T-helper 17 cell (primary cell): ENCODE measurements at regions not wholly inside any gene's neighbourhood (a gene's known extent, or its start where the extent isn't known, plus 50 kb on each side); places are given as distances from the start of the nearest gene placed in this dataset.

Experiments
- ATAC-seq: fragments of 150-1000 bp; cut with Tn5 transposase; 2 replicates; pipeline ENCODE4 v1.10.0; 2021; ENCODE audit warnings: mild to moderate bottlenecking, moderate library complexity
- DNase-seq, 3 donors: peaks; one replicate each; pipeline versions ENCODE4 v3.0.0 to v3.0.0-alpha.2; 2020 to 2021
- H3K9me3 ChIP-seq: one replicate; pipeline ENCODE4 v1.7.0; 2013; ENCODE audit warnings: low read length, mild to moderate bottlenecking; ENCODE audit not compliant: control insufficient read depth, poor library complexity, severe bottlenecking
- H3K27ac Mint-ChIP-seq: one replicate; pipeline ENCODE4 v1.8.0; 2022; ENCODE audit warnings: mild to moderate bottlenecking, moderate library complexity, mixed read lengths
- H3K27me3 Mint-ChIP-seq: one replicate; pipeline ENCODE4 v1.8.0; 2022; ENCODE audit warnings: mixed read lengths
- H3K36me3 Mint-ChIP-seq: one replicate; pipeline ENCODE4 v1.8.0; 2022; ENCODE audit warnings: low read depth, mixed read lengths
- H3K4me1 Mint-ChIP-seq: one replicate; pipeline ENCODE4 v1.8.0; 2022; ENCODE audit warnings: mild to moderate bottlenecking, mixed read lengths
- H3K4me3 Mint-ChIP-seq: one replicate; pipeline ENCODE4 v1.8.0; 2022; ENCODE audit warnings: mild to moderate bottlenecking, moderate library complexity, mixed read lengths

- Mint-ChIP-seq H3K27me3 (peaks cover 52% of the 10 kb centered on the region), H3K4me3 (no peak overlapping the region), H3K27ac (no peak overlapping the region), H3K36me3 (no peaks in the 10 kb centered on the region), H3K4me1 (peaks cover 2% of the 10 kb centered on the region)
- ATAC-seq (no peak), DNase-seq (no peak)
- no peaks in the 10 kb centered on the region for H3K9me3 ChIP-seq
These were observed 99.1 kb upstream of the ERG start for GRCh38 chr21:38597421-38597820.

GRCh38 chr21:38598413-38598812, 100.1 kb upstream of the ERG start:
- DNase-seq (no peak), ATAC-seq (no peak)
- no peak overlapping the region for H3K4me3 Mint-ChIP-seq
- H3K4me1 Mint-ChIP-seq, result peaks cover 2% of the 10 kb centered on the region
- H3K36me3 Mint-ChIP-seq, result no peaks in the 10 kb centered on the region
- no peaks in the 10 kb centered on the region for H3K9me3 ChIP-seq
- peaks cover 46% of the 10 kb centered on the region for H3K27me3 Mint-ChIP-seq
- H3K27ac Mint-ChIP-seq, result no peak overlapping the region

- no peak overlapping the region for H3K27ac Mint-ChIP-seq
- H3K4me1 Mint-ChIP-seq, result peaks cover 2% of the 10 kb centered on the region
- no peak for DNase-seq
- H3K9me3 ChIP-seq, result no peaks in the 10 kb centered on the region
- H3K4me3 Mint-ChIP-seq, result no peak overlapping the region
- no peaks in the 10 kb centered on the region for H3K36me3 Mint-ChIP-seq
- no peak for ATAC-seq
- peaks cover 41% of the 10 kb centered on the region for H3K27me3 Mint-ChIP-seq
These were observed 101.2 kb upstream of the ERG start for GRCh38 chr21:38599381-38599975.

GRCh38 chr21:38600106-38600505, 101.8 kb upstream of the ERG start:
- no peaks in the 10 kb centered on the region for H3K9me3 ChIP-seq
- H3K27me3 Mint-ChIP-seq, result peaks cover 35% of the 10 kb centered on the region
- no peak for DNase-seq
- H3K4me1 Mint-ChIP-seq, result peaks cover 2% of the 10 kb centered on the region
- H3K4me3 Mint-ChIP-seq, result no peak overlapping the region
- no peak for ATAC-seq
- no peaks in the 10 kb centered on the region for H3K36me3 Mint-ChIP-seq
- H3K27ac Mint-ChIP-seq, result no peak overlapping the region

- no peak overlapping the region for H3K27ac Mint-ChIP-seq
- ATAC-seq (no peak), DNase-seq (no peak)
- H3K4me3 Mint-ChIP-seq, result no peak overlapping the region
- H3K36me3 Mint-ChIP-seq, result no peaks in the 10 kb centered on the region
- H3K27me3 Mint-ChIP-seq, result peaks cover 7% of the 10 kb centered on the region
- no peaks in the 10 kb centered on the region for H3K4me1 Mint-ChIP-seq
- H3K9me3 ChIP-seq, result no peaks in the 10 kb centered on the region
These were observed 107.0 kb upstream of the ERG start for GRCh38 chr21:38605236-38605635.

- ATAC-seq (no peak), DNase-seq (no peak)
- H3K27me3 Mint-ChIP-seq, result peaks cover 4% of the 10 kb centered on the region
- H3K9me3 ChIP-seq, result no peaks in the 10 kb centered on the region
- no peaks in the 10 kb centered on the region for H3K4me1 Mint-ChIP-seq
- no peak overlapping the region for H3K27ac Mint-ChIP-seq
- H3K4me3 Mint-ChIP-seq, result no peak overlapping the region
- H3K36me3 Mint-ChIP-seq, result no peaks in the 10 kb centered on the region
These were observed 111.3 kb upstream of the ERG start for GRCh38 chr21:38609580-38609979.

- Mint-ChIP-seq H3K4me1 (no peaks in the 10 kb centered on the region), H3K36me3 (no peaks in the 10 kb centered on the region), H3K27ac (no peak overlapping the region), H3K27me3 (peaks cover 6% of the 10 kb centered on the region), H3K4me3 (no peak overlapping the region)
- H3K9me3 ChIP-seq, result no peaks in the 10 kb centered on the region
- DNase-seq (no peak), ATAC-seq (no peak)
These were observed 112.5 kb upstream of the ERG start for GRCh38 chr21:38610623-38611251.

- H3K9me3 ChIP-seq, result no peaks in the 10 kb centered on the region
- ATAC-seq, result no peak
- Mint-ChIP-seq H3K4me1 (no peaks in the 10 kb centered on the region), H3K36me3 (no peaks in the 10 kb centered on the region), H3K4me3 (no peak overlapping the region), H3K27ac (no peak overlapping the region), H3K27me3 (peaks cover 6% of the 10 kb centered on the region)
- no peak for DNase-seq
These were observed 113.0 kb upstream of the ERG start for GRCh38 chr21:38611277-38611676.

GRCh38 chr21:38613686-38614085, 115.4 kb upstream of the ERG start:
- Mint-ChIP-seq H3K36me3 (no peaks in the 10 kb centered on the region), H3K27ac (no peak overlapping the region), H3K4me3 (no peak overlapping the region), H3K4me1 (no peaks in the 10 kb centered on the region), H3K27me3 (peaks cover 13% of the 10 kb centered on the region)
- no peak for ATAC-seq
- no peak for DNase-seq
- no peaks in the 10 kb centered on the region for H3K9me3 ChIP-seq

- H3K36me3 Mint-ChIP-seq, result no peaks in the 10 kb centered on the region
- no peak overlapping the region for H3K27ac Mint-ChIP-seq
- H3K4me1 Mint-ChIP-seq, result no peaks in the 10 kb centered on the region
- no peaks in the 10 kb centered on the region for H3K9me3 ChIP-seq
- DNase-seq (no peak), ATAC-seq (no peak)
- peaks cover 13% of the 10 kb centered on the region for H3K27me3 Mint-ChIP-seq
- H3K4me3 Mint-ChIP-seq, result no peak overlapping the region
These were observed 116.3 kb upstream of the ERG start for GRCh38 chr21:38614558-38614957.

- Mint-ChIP-seq H3K27ac (no peak overlapping the region), H3K4me3 (no peak overlapping the region), H3K36me3 (no peaks in the 10 kb centered on the region), H3K4me1 (no peaks in the 10 kb centered on the region), H3K27me3 (peaks cover 10% of the 10 kb centered on the region)
- DNase-seq (no peak), ATAC-seq (no peak)
- H3K9me3 ChIP-seq, result no peaks in the 10 kb centered on the region
These were observed 121.2 kb upstream of the ERG start for GRCh38 chr21:38619480-38619879.

GRCh38 chr21:38619992-38620479, 121.8 kb upstream of the ERG start:
- no peaks in the 10 kb centered on the region for H3K9me3 ChIP-seq
- H3K36me3 Mint-ChIP-seq, result no peaks in the 10 kb centered on the region
- H3K27ac Mint-ChIP-seq, result no peak overlapping the region

GRCh38 chr21:38621132-38621531, 122.9 kb upstream of the ERG start:
- no peak for DNase-seq
- Mint-ChIP-seq H3K27ac (no peak overlapping the region), H3K4me1 (no peaks in the 10 kb centered on the region), H3K27me3 (peaks cover 7% of the 10 kb centered on the region), H3K4me3 (no peak overlapping the region), H3K36me3 (no peaks in the 10 kb centered on the region)
- ATAC-seq, result no peak
- no peaks in the 10 kb centered on the region for H3K9me3 ChIP-seq

More at GRCh38 chr21:38619992-38620479, 121.8 kb upstream of the ERG start:
- no peak overlapping the region for H3K4me3 Mint-ChIP-seq
- H3K27me3 Mint-ChIP-seq, result peaks cover 7% of the 10 kb centered on the region
- ATAC-seq (no peak), DNase-seq (no peak)
- H3K4me1 Mint-ChIP-seq, result no peaks in the 10 kb centered on the region
